H7 (cell line): ENCODE measurements at regions not wholly inside any gene's neighbourhood (a gene's known extent, or its start where the extent isn't known, plus 50 kb on each side); places are given as distances from the start of the nearest gene placed in this dataset.

ENCODE experiments used
- DNase-seq: peaks from one replicate; pipeline ENCODE4 v3.0.0; 2012
- H3K27me3 ChIP-seq: 2 replicates; pipeline ENCODE4 v1.6.0; 2011; ENCODE audit warnings: mild to moderate bottlenecking, low read length; ENCODE audit not compliant: control insufficient read depth, insufficient read depth
- H3K36me3 ChIP-seq: replicated peaks from 2 replicates; pipeline ENCODE4 v1.5.1; 2011; ENCODE audit warnings: low read length; ENCODE audit not compliant: control insufficient read depth, insufficient read depth
- H3K4me3 ChIP-seq: 2 replicates; pipeline ENCODE4 v1.5.1; 2011; ENCODE audit warnings: low read depth, mild to moderate bottlenecking, control low read depth, low read length, moderate library complexity; ENCODE audit not compliant: insufficient read depth

GRCh38 chr16:81164481-81164880 lies 68.3 kb upstream of the GCSH start:
- H3K4me3 ChIP-seq: no peak overlapping the region
- no peaks in the 10 kb centered on the region for H3K36me3 ChIP-seq
- H3K27me3 ChIP-seq: no peaks in the 10 kb centered on the region
- no peak for DNase-seq

GRCh38 chr16:81163671-81164070 lies 67.5 kb upstream of the GCSH start:
- H3K27me3 ChIP-seq: no peaks in the 10 kb centered on the region
- DNase-seq: no peak

GRCh38 chr16:81158964-81159363 lies 62.8 kb upstream of the GCSH start:
- Histone ChIP-seq H3K4me3 (no peak overlapping the region), H3K36me3 (no peaks in the 10 kb centered on the region), H3K27me3 (no peaks in the 10 kb centered on the region)
- no peak for DNase-seq

More at GRCh38 chr16:81163671-81164070, 67.5 kb upstream of the GCSH start:
- H3K4me3 ChIP-seq: no peak overlapping the region
- no peaks in the 10 kb centered on the region for H3K36me3 ChIP-seq

- no peak for DNase-seq
- no peaks in the 10 kb centered on the region for H3K27me3 ChIP-seq
These were observed 59.6 kb upstream of the GCSH start for GRCh38 chr16:81155769-81156168.

DNA sequence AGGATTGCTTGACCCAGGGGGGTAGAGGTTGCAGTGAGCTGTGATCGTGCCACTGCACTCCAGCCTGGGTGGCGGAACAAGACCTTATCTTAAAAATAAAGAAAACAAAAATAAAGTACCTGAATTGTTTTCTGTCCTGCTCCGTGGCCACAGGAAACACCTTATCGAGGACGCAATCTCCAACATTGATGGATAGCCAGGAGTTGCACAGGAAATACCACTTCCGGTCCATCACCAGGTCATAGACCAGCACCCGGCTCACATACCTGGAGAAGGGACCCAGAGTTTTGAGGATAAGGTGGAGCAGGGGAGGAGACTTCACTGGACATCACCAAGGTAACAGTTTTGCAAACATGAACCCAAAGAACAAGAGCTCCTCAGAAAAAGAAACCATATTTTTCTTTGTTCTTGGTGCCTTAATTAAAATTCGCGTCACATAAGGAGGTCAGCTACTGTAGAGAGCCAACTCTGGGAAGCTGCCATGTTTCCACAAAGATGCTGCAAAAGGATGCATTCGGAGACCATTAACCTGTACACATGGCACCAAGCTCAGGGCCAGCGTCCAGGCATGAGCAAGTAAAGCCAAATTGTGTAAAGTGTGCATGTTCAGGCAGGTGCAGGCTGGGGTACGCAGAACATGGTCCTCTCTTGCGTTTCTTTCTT lies 55.6 kb upstream of the GCSH start:
- Histone ChIP-seq H3K36me3 (no peaks in the 10 kb centered on the region), H3K4me3 (no peak overlapping the region), H3K27me3 (no peaks in the 10 kb centered on the region)
- no peak for DNase-seq

More at GRCh38 chr16:81155769-81156168, 59.6 kb upstream of the GCSH start:
- Histone ChIP-seq H3K4me3 (no peak overlapping the region), H3K36me3 (no peaks in the 10 kb centered on the region)

GRCh38 chr16:81149614-81150013 lies 53.4 kb upstream of the GCSH start:
- Histone ChIP-seq H3K4me3 (no peak overlapping the region), H3K27me3 (no peaks in the 10 kb centered on the region), H3K36me3 (no peaks in the 10 kb centered on the region)
- DNase-seq: no peak

GRCh38 chr16:81148277-81148676 lies 52.1 kb upstream of the GCSH start:
- DNase-seq: peak; percentile 58
- Histone ChIP-seq H3K36me3 (no peaks in the 10 kb centered on the region), H3K4me3 (no peak overlapping the region), H3K27me3 (no peaks in the 10 kb centered on the region)
